ENCODE measurements at regions not wholly inside any gene's neighbourhood (a gene's known extent, or its start where the extent isn't known, plus 50 kb on each side); places are given as distances from the start of the nearest gene placed in this dataset.

- no peak for DNase-seq
- Histone ChIP-seq H3K36me3 (no peaks in the 10 kb centered on the region), H3K27me3 (peaks cover 81% of the 10 kb centered on the region), H3K9me3 (peaks cover 4% of the 10 kb centered on the region; the same call in 1 of the 2 replicates), H3K4me3 (no peak overlapping the region)
Observed at GRCh38 chr9:36759141-36759540, 186.4 kb downstream of the MELK start.

- H3K27me3 ChIP-seq = peaks cover 73% of the 10 kb centered on the region
- H3K4me3 ChIP-seq = no peak overlapping the region
- H3K36me3 ChIP-seq = no peaks in the 10 kb centered on the region
- H3K9me3 ChIP-seq = peaks cover 4% of the 10 kb centered on the region; the same call in 1 of the 2 replicates
- no peak for DNase-seq
Observed at GRCh38 chr9:36759976-36760375, 187.3 kb downstream of the MELK start.

- DNase-seq = no peak
- no peak overlapping the region for H3K4me3 ChIP-seq
Observed at GRCh38 chr9:36760667-36761420, 188.1 kb downstream of the MELK start.

GRCh38 chr9:36762958-36763357 is 190.3 kb downstream of the MELK start:
- Histone ChIP-seq H3K4me3 (no peak overlapping the region), H3K27me3 (peaks cover 53% of the 10 kb centered on the region), H3K9me3 (peaks cover 9% of the 10 kb centered on the region), H3K36me3 (no peaks in the 10 kb centered on the region)
- DNase-seq = no peak

More at GRCh38 chr9:36760667-36761420, 188.1 kb downstream of the MELK start:
- peaks cover 4% of the 10 kb centered on the region; the same call in 1 of the 2 replicates for H3K9me3 ChIP-seq
- no peaks in the 10 kb centered on the region for H3K36me3 ChIP-seq
- H3K27me3 ChIP-seq = peaks cover 64% of the 10 kb centered on the region

- H3K9me3 ChIP-seq = peaks cover 9% of the 10 kb centered on the region
- H3K4me3 ChIP-seq = no peak overlapping the region
- no peaks in the 10 kb centered on the region for H3K36me3 ChIP-seq
- H3K27me3 ChIP-seq = peaks cover 51% of the 10 kb centered on the region
- DNase-seq = no peak
Observed at GRCh38 chr9:36763778-36764177, 191.1 kb downstream of the MELK start.

GRCh38 chr9:36764364-36765076 is 191.8 kb downstream of the MELK start:
- no peak for DNase-seq
- peaks cover 53% of the 10 kb centered on the region for H3K27me3 ChIP-seq
- peaks cover 9% of the 10 kb centered on the region for H3K9me3 ChIP-seq

GRCh38 chr9:36765077-36765390 is 192.3 kb downstream of the MELK start:
- H3K27me3 ChIP-seq = peaks cover 54% of the 10 kb centered on the region
- H3K4me3 ChIP-seq = no peak overlapping the region
- H3K36me3 ChIP-seq = no peaks in the 10 kb centered on the region
- no peak for DNase-seq
- H3K9me3 ChIP-seq = peaks cover 9% of the 10 kb centered on the region

More at GRCh38 chr9:36764364-36765076, 191.8 kb downstream of the MELK start:
- no peak overlapping the region for H3K4me3 ChIP-seq
- H3K36me3 ChIP-seq = no peaks in the 10 kb centered on the region

GRCh38 chr9:36765468-36766341 is 193.0 kb downstream of the MELK start:
- DNase-seq = peak; percentile 89
- H3K27me3 ChIP-seq = peaks cover 52% of the 10 kb centered on the region
- peaks cover 9% of the 10 kb centered on the region for H3K9me3 ChIP-seq
- no peaks in the 10 kb centered on the region for H3K36me3 ChIP-seq
- peak overlapping the region; percentile 49 for H3K4me3 ChIP-seq

GRCh38 chr9:36768677-36769076 is 196.0 kb downstream of the MELK start:
- no peak overlapping the region for H3K4me3 ChIP-seq
- H3K27me3 ChIP-seq = peaks cover 60% of the 10 kb centered on the region
- DNase-seq = no peak
- no peaks in the 10 kb centered on the region for H3K36me3 ChIP-seq
- peaks cover 7% of the 10 kb centered on the region for H3K9me3 ChIP-seq

GRCh38 chr9:36770025-36770424 is 197.3 kb downstream of the MELK start:
- no peaks in the 10 kb centered on the region for H3K36me3 ChIP-seq
- peaks cover 64% of the 10 kb centered on the region for H3K27me3 ChIP-seq
- H3K4me3 ChIP-seq = no peak overlapping the region
- no peak for DNase-seq
- H3K9me3 ChIP-seq = peaks cover 4% of the 10 kb centered on the region; the same call in 1 of the 2 replicates

- Histone ChIP-seq H3K27me3 (peaks cover 63% of the 10 kb centered on the region), H3K4me3 (no peak overlapping the region), H3K9me3 (no peaks in the 10 kb centered on the region), H3K36me3 (no peaks in the 10 kb centered on the region)
- DNase-seq = no peak
Observed at GRCh38 chr9:36772449-36773403, 200.0 kb downstream of the MELK start.

GRCh38 chr9:36778682-36779081 is 206.0 kb downstream of the MELK start:
- H3K36me3 ChIP-seq = no peaks in the 10 kb centered on the region
- no peaks in the 10 kb centered on the region for H3K9me3 ChIP-seq
- H3K27me3 ChIP-seq = peaks cover 51% of the 10 kb centered on the region
- no peak overlapping the region for H3K4me3 ChIP-seq
- no peak for DNase-seq

GRCh38 chr9:36779582-36779981 is 206.9 kb downstream of the MELK start:
- peak; percentile 30 for DNase-seq

GRCh38 chr9:36780186-36780585 is 207.5 kb downstream of the MELK start:
- H3K27me3 ChIP-seq = peaks cover 62% of the 10 kb centered on the region

More at GRCh38 chr9:36779582-36779981, 206.9 kb downstream of the MELK start:
- Histone ChIP-seq H3K4me3 (no peak overlapping the region), H3K36me3 (no peaks in the 10 kb centered on the region), H3K27me3 (peaks cover 56% of the 10 kb centered on the region), H3K9me3 (no peaks in the 10 kb centered on the region)

GRCh38 chr9:36781533-36781932 is 208.8 kb downstream of the MELK start:
- Histone ChIP-seq H3K4me3 (no peak overlapping the region), H3K27me3 (peaks cover 65% of the 10 kb centered on the region), H3K9me3 (no peaks in the 10 kb centered on the region), H3K36me3 (no peaks in the 10 kb centered on the region)
- DNase-seq = peak; percentile 56

More at GRCh38 chr9:36780186-36780585, 207.5 kb downstream of the MELK start:
- H3K36me3 ChIP-seq = no peaks in the 10 kb centered on the region
- H3K4me3 ChIP-seq = no peak overlapping the region
- no peaks in the 10 kb centered on the region for H3K9me3 ChIP-seq
- DNase-seq = no peak

All from MG63 (cell line).